GM19455 (cell line): ENCODE measurements at regions not wholly inside any gene's neighbourhood (a gene's known extent, or its start where the extent isn't known, plus 50 kb on each side); places are given as distances from the start of the nearest gene placed in this dataset.

Experiments used
- ATAC-seq: cut with Tn5 transposase; IDR thresholded peaks from one replicate; pipeline ENCODE4 v1.9.1; 2021; ENCODE audit not compliant: unreplicated experiment

- ATAC-seq = no peak
Observed at GRCh38 chr13:34103854-34104253, 285.9 kb downstream of the RFC3 start.

GRCh38 chr13:34104853-34105252 lies 286.9 kb downstream of the RFC3 start:
- ATAC-seq = no peak

GRCh38 chr13:34107806-34108205 lies 289.9 kb downstream of the RFC3 start:
- ATAC-seq = no peak

GRCh38 chr13:34108410-34108809 lies 290.5 kb downstream of the RFC3 start:
- ATAC-seq = no peak

GRCh38 chr13:34114581-34114980 lies 296.6 kb downstream of the RFC3 start:
- no peak for ATAC-seq

- no peak for ATAC-seq
Observed at GRCh38 chr13:34116651-34117050, 298.7 kb downstream of the RFC3 start.

GRCh38 chr13:34124666-34125306 lies 306.8 kb downstream of the RFC3 start:
- no peak for ATAC-seq

GRCh38 chr13:34127523-34127922 lies 309.6 kb downstream of the RFC3 start:
- ATAC-seq = no peak

GRCh38 chr13:34128661-34129060 lies 310.7 kb downstream of the RFC3 start:
- no peak for ATAC-seq

- no peak for ATAC-seq
Observed at GRCh38 chr13:34129436-34129835, 311.5 kb downstream of the RFC3 start.

GRCh38 chr13:34137200-34137599 lies 319.3 kb downstream of the RFC3 start:
- ATAC-seq = no peak

- no peak for ATAC-seq
Observed at GRCh38 chr13:34139660-34140227, 321.8 kb downstream of the RFC3 start.

- ATAC-seq = no peak
Observed at GRCh38 chr13:34143637-34144036, 325.7 kb downstream of the RFC3 start.

GRCh38 chr13:34144142-34144541 lies 326.2 kb downstream of the RFC3 start:
- no peak for ATAC-seq

- no peak for ATAC-seq
Observed at GRCh38 chr13:34145061-34145460, 327.1 kb downstream of the RFC3 start.

- ATAC-seq = no peak
Observed at GRCh38 chr13:34148359-34148758, 330.4 kb downstream of the RFC3 start.

GRCh38 chr13:34151885-34152284 lies 333.9 kb downstream of the RFC3 start:
- ATAC-seq = no peak

GRCh38 chr13:34152409-34152808 lies 334.5 kb downstream of the RFC3 start:
- no peak for ATAC-seq

GRCh38 chr13:34152996-34153395 lies 335.0 kb downstream of the RFC3 start:
- ATAC-seq = no peak

- no peak for ATAC-seq
Observed at GRCh38 chr13:34153428-34154180, 335.7 kb downstream of the RFC3 start.

GRCh38 chr13:34155931-34156607 lies 338.1 kb downstream of the RFC3 start:
- no peak for ATAC-seq
